Neural cell (in vitro differentiated cells): ENCODE measurements at regions not wholly inside any gene's neighbourhood (a gene's known extent, or its start where the extent isn't known, plus 50 kb on each side); places are given as distances from the start of the nearest gene placed in this dataset.

Source experiments
- H2AFZ ChIP-seq: fragments of 200-600, 300-800 bp; sonication (generic), shearing (Covaris generic); 2 replicates; pipeline ENCODE4 v1.6.0; 2014; ENCODE audit warnings: low read depth, mild to moderate bottlenecking, antibody characterized with exemption, low read length, moderate library complexity
- H3F3A ChIP-seq: fragments of 200-600 bp; shearing (Covaris generic); 2 replicates; pipeline ENCODE4 v1.6.1; 2016; ENCODE audit warnings: mild to moderate bottlenecking, moderate library complexity, mixed read lengths, antibody characterized with exemption, low read length; ENCODE audit not compliant: insufficient read depth, poor library complexity, severe bottlenecking
- H3K27ac ChIP-seq: fragments of 200-600, 300-800 bp; sonication (generic), shearing (Covaris generic); 2 replicates; pipeline ENCODE4 v1.5.1; 2014; ENCODE audit warnings: mild to moderate bottlenecking, low read length, moderate library complexity
- H3K27me3 ChIP-seq: fragments of 300-800, 200-600 bp; sonication (generic), shearing (Covaris generic); 2 replicates; pipeline ENCODE4 v1.6.0; 2014; ENCODE audit warnings: mild to moderate bottlenecking, low read depth, low read length, moderate library complexity; ENCODE audit not compliant: insufficient read depth
- H3K36me3 ChIP-seq: fragments of 300-800, 200-600 bp; sonication (generic), shearing (Covaris generic); 2 replicates; pipeline ENCODE4 v1.5.1; 2014; ENCODE audit warnings: mild to moderate bottlenecking, antibody characterized with exemption, low read length, moderate library complexity; ENCODE audit not compliant: insufficient read depth
- H3K4me2 ChIP-seq: fragments of 300-800, 200-600 bp; sonication (generic), shearing (Covaris generic); 2 replicates; pipeline ENCODE4 v1.6.0; 2014; ENCODE audit warnings: mild to moderate bottlenecking, low read length
- H3K4me3 ChIP-seq: fragments of 300-800, 200-600 bp; sonication (generic), shearing (Covaris generic); 2 replicates; pipeline ENCODE4 v1.5.1; 2014; ENCODE audit warnings: mild to moderate bottlenecking, low read length, moderate library complexity
- H3K79me2 ChIP-seq: fragments of 200-600 bp; shearing (Covaris generic); replicated peaks from 2 replicates; pipeline ENCODE4 v1.6.0; 2014; ENCODE audit warnings: mild to moderate bottlenecking, low read length, moderate library complexity; ENCODE audit not compliant: insufficient read depth
- H3K9ac ChIP-seq: fragments of 300-800, 200-600 bp; sonication (generic), shearing (Covaris generic); 2 replicates; pipeline ENCODE4 v1.6.1; 2016; ENCODE audit warnings: mild to moderate bottlenecking, low read length, mixed read lengths
- H3K9me2 ChIP-seq: fragments of 200-600 bp; shearing (Covaris generic); 2 replicates; pipeline ENCODE4 v1.6.1; 2016; ENCODE audit warnings: mild to moderate bottlenecking, low read length, mixed read lengths; ENCODE audit not compliant: insufficient read depth
- H3K9me3 ChIP-seq: fragments of 200-600, 300-800 bp; sonication (generic), shearing (Covaris generic); 2 replicates; pipeline ENCODE4 v1.6.1; 2016; ENCODE audit warnings: mild to moderate bottlenecking, mixed run types, low read length, moderate library complexity, mixed read lengths
- H4K20me1 ChIP-seq: fragments of 200-600 bp; shearing (Covaris generic); 2 replicates; pipeline ENCODE4 v1.6.1; 2016; ENCODE audit warnings: mild to moderate bottlenecking, mixed run types; ENCODE audit not compliant: insufficient read depth
- CTCF ChIP-seq: fragments of 450-650 bp; IDR thresholded peaks from 2 replicates; pipeline ENCODE4 v1.5.1; 2014; ENCODE audit warnings: antibody characterized with exemption, mild to moderate bottlenecking, moderate library complexity; ENCODE audit not compliant: poor library complexity, severe bottlenecking
- EP300 ChIP-seq: fragments of 450-650 bp; conservative IDR thresholded peaks from 2 replicates; pipeline ENCODE4 v1.6.1; 2014; ENCODE audit warnings: antibody characterized with exemption, mild to moderate bottlenecking, moderate library complexity; ENCODE audit not compliant: poor library complexity, severe bottlenecking
- EZH2 ChIP-seq: fragments of 200-600, 300-800 bp; shearing (Covaris generic), sonication (generic); IDR thresholded peaks from 2 replicates; pipeline ENCODE4 v1.6.1; 2014; ENCODE audit warnings: antibody characterized with exemption, low read length, borderline replicate concordance, mild to moderate bottlenecking; ENCODE audit not compliant: insufficient read depth, poor library complexity, severe bottlenecking
- MXI1 ChIP-seq: fragments of 450-650 bp; conservative IDR thresholded peaks from 2 replicates; pipeline ENCODE4 v1.6.1; 2014; ENCODE audit warnings: antibody characterized with exemption, mild to moderate bottlenecking; ENCODE audit not compliant: poor library complexity, severe bottlenecking
- POLR2AphosphoS5 ChIP-seq: IDR thresholded peaks from 2 replicates; pipeline ENCODE4 v1.6.1; 2012
- RAD21 ChIP-seq: fragments of 450-650 bp; conservative IDR thresholded peaks from 2 replicates; pipeline ENCODE4 v1.6.1; 2014; ENCODE audit warnings: antibody characterized with exemption, mild to moderate bottlenecking, moderate library complexity
- REST ChIP-seq: IDR thresholded peaks from 2 replicates; pipeline ENCODE4 v1.6.1; 2012; ENCODE audit warnings: borderline replicate concordance
- SMC3 ChIP-seq: fragments of 450-650 bp; conservative IDR thresholded peaks from 2 replicates; pipeline ENCODE4 v1.6.1; 2014; ENCODE audit warnings: antibody characterized with exemption, mild to moderate bottlenecking, moderate library complexity; ENCODE audit not compliant: poor library complexity
- TAF1 ChIP-seq: IDR thresholded peaks from 2 replicates; pipeline ENCODE4 v1.6.1; 2012; ENCODE audit warnings: low read depth

GRCh38 chr13:91286317-91286716 lies 61.2 kb upstream of the MIR17HG start:
- TF ChIP-seq EZH2 (no peak), EP300 (no peak), MXI1 (no peak), SMC3 (no peak), TAF1 (no peak), REST (no peak), POLR2AphosphoS5 (no peak), CTCF (no peak), RAD21 (no peak)
- H3K9me2 ChIP-seq, result no peaks in the 10 kb centered on the region
- H2AFZ ChIP-seq, result no peak overlapping the region
- no peaks in the 10 kb centered on the region for H3K79me2 ChIP-seq
- no peaks in the 10 kb centered on the region for H3K27me3 ChIP-seq
- no peaks in the 10 kb centered on the region for H3K9me3 ChIP-seq
- H3K4me3 ChIP-seq, result no peak overlapping the region
- no peak overlapping the region for H3K27ac ChIP-seq
- H4K20me1 ChIP-seq, result no peaks in the 10 kb centered on the region
- H3F3A ChIP-seq, result no peaks in the 10 kb centered on the region
- no peak overlapping the region for H3K4me2 ChIP-seq
- H3K36me3 ChIP-seq, result no peaks in the 10 kb centered on the region
- no peak overlapping the region for H3K9ac ChIP-seq

GRCh38 chr13:91291078-91291477 lies 56.4 kb upstream of the MIR17HG start:
- no peak for TF ChIP-seq SMC3
- no peak for TF ChIP-seq REST
- TF ChIP-seq EP300, result no peak
- no peak for TF ChIP-seq CTCF
- TF ChIP-seq TAF1, result no peak
- TF ChIP-seq RAD21, result no peak
- no peak overlapping the region for H3K4me3 ChIP-seq
- H3K79me2 ChIP-seq, result no peaks in the 10 kb centered on the region
- no peaks in the 10 kb centered on the region for H4K20me1 ChIP-seq
- no peaks in the 10 kb centered on the region for H3F3A ChIP-seq
- H3K36me3 ChIP-seq, result no peaks in the 10 kb centered on the region
- no peak overlapping the region for H3K27ac ChIP-seq
- H3K9me3 ChIP-seq, result no peaks in the 10 kb centered on the region
- no peaks in the 10 kb centered on the region for H3K27me3 ChIP-seq
- H3K9me2 ChIP-seq, result no peaks in the 10 kb centered on the region
- no peak overlapping the region for H2AFZ ChIP-seq
- H3K4me2 ChIP-seq, result no peak overlapping the region
- no peak overlapping the region for H3K9ac ChIP-seq
